ENCODE measurements at regions not wholly inside any gene's neighbourhood (a gene's known extent, or its start where the extent isn't known, plus 50 kb on each side); places are given as distances from the start of the nearest gene placed in this dataset.

GRCh38 chr12:111193977-111194702 is 174.8 kb downstream of the PHETA1 start:
- no peak for TF ChIP-seq CTCF (IDR thresholded peaks at IDR 0.05; ENCODE audit: control extremely low read depth, extremely low read depth)
- no peak overlapping the region for H3K4me3 ChIP-seq
- H3K9ac ChIP-seq (ENCODE audit: insufficient read depth in 1 of 2, low read length in 2 of 2): no peak overlapping the region
- ATAC-seq (ENCODE audit: insufficient read depth, low FRiP score) (no peak), DNase-seq (peak in 1 of 3 donors; percentile 43)
- H3K27me3 ChIP-seq (ENCODE audit: control insufficient read depth in 3 of 3, insufficient read depth in 3 of 3, low read length in 2 of 3): peaks cover 0 to 15% (median 8%) of the 10 kb centered on the region in 3 donors
- H3K9me3 ChIP-seq (ENCODE audit: control insufficient read depth in 4 of 4, insufficient read depth in 3 of 4, low read length in 3 of 4): peaks cover 0 to 2% (median 0%) of the 10 kb centered on the region in 4 donors
- WGBS, 2 donors: 71 to 82% methylated on average over 15 of the region's 15 CpGs
- H3K4me1 ChIP-seq (ENCODE audit: control insufficient read depth in 5 of 5, insufficient read depth in 5 of 5, low read length in 5 of 5): peaks cover 0 to 7% (median 0%) of the 10 kb centered on the region in 5 donors
- H3K27ac ChIP-seq (ENCODE audit: low read depth in 1 of 2, low read length in 1 of 2): no peak overlapping the region
- no peaks in the 10 kb centered on the region for H3K36me3 ChIP-seq (ENCODE audit: control insufficient read depth in 4 of 4, insufficient read depth in 4 of 4, low read length in 4 of 4)

- H3K9me3 ChIP-seq (ENCODE audit: control insufficient read depth in 4 of 4, insufficient read depth in 3 of 4, low read length in 3 of 4): peaks cover 0 to 2% (median 0%) of the 10 kb centered on the region in 4 donors
- TF ChIP-seq CTCF (IDR thresholded peaks at IDR 0.05; ENCODE audit: control extremely low read depth, extremely low read depth): no peak
- peaks cover 0 to 7% (median 0%) of the 10 kb centered on the region in 5 donors for H3K4me1 ChIP-seq (ENCODE audit: control insufficient read depth in 5 of 5, insufficient read depth in 5 of 5, low read length in 5 of 5)
- 79 to 85% methylated on average over 14 of the region's 14 CpGs for WGBS, 2 donors
- H3K27ac ChIP-seq (ENCODE audit: low read depth in 1 of 2, low read length in 1 of 2): no peak overlapping the region
- DNase-seq: no peak
- H3K4me3 ChIP-seq: no peak overlapping the region
- no peak overlapping the region for H3K9ac ChIP-seq (ENCODE audit: insufficient read depth in 1 of 2, low read length in 2 of 2)
- H3K27me3 ChIP-seq (ENCODE audit: control insufficient read depth in 3 of 3, insufficient read depth in 3 of 3, low read length in 2 of 3): peaks cover 0 to 15% (median 8%) of the 10 kb centered on the region in 3 donors
- no peak for ATAC-seq (ENCODE audit: insufficient read depth, low FRiP score)
- H3K36me3 ChIP-seq (ENCODE audit: control insufficient read depth in 4 of 4, insufficient read depth in 4 of 4, low read length in 4 of 4): no peaks in the 10 kb centered on the region
Measured at GRCh38 chr12:111193496-111193895, 175.4 kb downstream of the PHETA1 start.

- no peak for TF ChIP-seq CTCF (IDR thresholded peaks at IDR 0.05; ENCODE audit: control extremely low read depth, extremely low read depth)
- WGBS, 2 donors: 80 to 89% methylated on average over 8 of the region's 8 CpGs
Measured at GRCh38 chr12:111193067-111193466, 175.8 kb downstream of the PHETA1 start.

More at GRCh38 chr12:111193067-111193466, 175.8 kb downstream of the PHETA1 start:
- H3K36me3 ChIP-seq (ENCODE audit: control insufficient read depth in 4 of 4, insufficient read depth in 4 of 4, low read length in 4 of 4): no peaks in the 10 kb centered on the region
- DNase-seq (no peak), ATAC-seq (ENCODE audit: insufficient read depth, low FRiP score) (no peak)
- peaks cover 0 to 7% (median 0%) of the 10 kb centered on the region in 5 donors for H3K4me1 ChIP-seq (ENCODE audit: control insufficient read depth in 5 of 5, insufficient read depth in 5 of 5, low read length in 5 of 5)
- peaks cover 0 to 15% (median 8%) of the 10 kb centered on the region in 3 donors for H3K27me3 ChIP-seq (ENCODE audit: control insufficient read depth in 3 of 3, insufficient read depth in 3 of 3, low read length in 2 of 3)
- no peak overlapping the region for H3K27ac ChIP-seq (ENCODE audit: low read depth in 1 of 2, low read length in 1 of 2)
- H3K4me3 ChIP-seq: no peak overlapping the region
- H3K9me3 ChIP-seq (ENCODE audit: control insufficient read depth in 4 of 4, insufficient read depth in 3 of 4, low read length in 3 of 4): peaks cover 0 to 2% (median 0%) of the 10 kb centered on the region in 4 donors
- no peak overlapping the region for H3K9ac ChIP-seq (ENCODE audit: insufficient read depth in 1 of 2, low read length in 2 of 2)

Data from lung (tissue), 11 donors.